ENCODE measurements at regions not wholly inside any gene's neighbourhood (a gene's known extent, or its start where the extent isn't known, plus 50 kb on each side); places are given as distances from the start of the nearest gene placed in this dataset.

GRCh38 chr10:85548034-85548433 lies 818.6 kb downstream of the GRID1 start:
- Histone ChIP-seq H3K4me1 (ENCODE audit: insufficient read depth, low read length, poor library complexity, severe bottlenecking) (no peaks in the 10 kb centered on the region), H3K27ac (ENCODE audit: low read depth, low read length, poor library complexity, severe bottlenecking) (no peak overlapping the region), H3K9me3 (ENCODE audit: low read depth, low read length, poor library complexity, severe bottlenecking) (no peaks in the 10 kb centered on the region), H3K36me3 (ENCODE audit: insufficient read depth, low read length, poor library complexity, severe bottlenecking) (no peaks in the 10 kb centered on the region), H3K4me3 (ENCODE audit: low read depth, low read length, poor library complexity, severe bottlenecking) (no peak overlapping the region), H3K27me3 (replicated peaks; ENCODE audit: insufficient read depth, low read depth, low read length, poor library complexity) (peaks cover 19% of the 10 kb centered on the region)
- ChIA-PET CTCF (no interaction called here), POLR2A (ENCODE audit: low non-redundant PET) (no interaction called here)
- TF ChIP-seq, protein P1, sequence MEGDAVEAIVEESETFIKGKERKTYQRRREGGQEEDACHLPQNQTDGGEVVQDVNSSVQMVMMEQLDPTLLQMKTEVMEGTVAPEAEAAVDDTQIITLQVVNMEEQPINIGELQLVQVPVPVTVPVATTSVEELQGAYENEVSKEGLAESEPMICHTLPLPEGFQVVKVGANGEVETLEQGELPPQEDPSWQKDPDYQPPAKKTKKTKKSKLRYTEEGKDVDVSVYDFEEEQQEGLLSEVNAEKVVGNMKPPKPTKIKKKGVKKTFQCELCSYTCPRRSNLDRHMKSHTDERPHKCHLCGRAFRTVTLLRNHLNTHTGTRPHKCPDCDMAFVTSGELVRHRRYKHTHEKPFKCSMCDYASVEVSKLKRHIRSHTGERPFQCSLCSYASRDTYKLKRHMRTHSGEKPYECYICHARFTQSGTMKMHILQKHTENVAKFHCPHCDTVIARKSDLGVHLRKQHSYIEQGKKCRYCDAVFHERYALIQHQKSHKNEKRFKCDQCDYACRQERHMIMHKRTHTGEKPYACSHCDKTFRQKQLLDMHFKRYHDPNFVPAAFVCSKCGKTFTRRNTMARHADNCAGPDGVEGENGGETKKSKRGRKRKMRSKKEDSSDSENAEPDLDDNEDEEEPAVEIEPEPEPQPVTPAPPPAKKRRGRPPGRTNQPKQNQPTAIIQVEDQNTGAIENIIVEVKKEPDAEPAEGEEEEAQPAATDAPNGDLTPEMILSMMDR (conservative IDR thresholded peaks at IDR 0.05; ENCODE audit: low read depth, low read length), result peak; percentile 46
- no peak for TF ChIP-seq EZH2 (IDR thresholded peaks at IDR 0.05; ENCODE audit: borderline replicate concordance, low read depth, low read length, poor library complexity, severe bottlenecking)
- no TSS peak for BruUV-seq (replicated peaks)
- intact Hi-C loops (cut with micrococcal nuclease; ENCODE audit: unreplicated experiment), result loop anchor here (5.0 kb wide), 1 partner anchor 829 kb away; no protein-coding TSS in a partner anchor
- peak; percentile 57 for DNase-seq (ENCODE audit: low spot score)
